PC-9 (cell line): ENCODE measurements at regions not wholly inside any gene's neighbourhood (a gene's known extent, or its start where the extent isn't known, plus 50 kb on each side); places are given as distances from the start of the nearest gene placed in this dataset.

Experiments
- CTCF ChIP-seq: fragments of 200-600 bp; sonication (generic); conservative IDR thresholded peaks from 2 replicates; pipeline ENCODE4 v1.6.1; 2017; ENCODE audit warnings: mixed run types, antibody characterized with exemption, mild to moderate bottlenecking, moderate library complexity
- EZH2 ChIP-seq: fragments of 200-600 bp; sonication (generic); IDR thresholded peaks from 2 replicates; pipeline ENCODE4 v1.8.0; 2017; ENCODE audit warnings: antibody characterized with exemption, low read depth

DNA sequence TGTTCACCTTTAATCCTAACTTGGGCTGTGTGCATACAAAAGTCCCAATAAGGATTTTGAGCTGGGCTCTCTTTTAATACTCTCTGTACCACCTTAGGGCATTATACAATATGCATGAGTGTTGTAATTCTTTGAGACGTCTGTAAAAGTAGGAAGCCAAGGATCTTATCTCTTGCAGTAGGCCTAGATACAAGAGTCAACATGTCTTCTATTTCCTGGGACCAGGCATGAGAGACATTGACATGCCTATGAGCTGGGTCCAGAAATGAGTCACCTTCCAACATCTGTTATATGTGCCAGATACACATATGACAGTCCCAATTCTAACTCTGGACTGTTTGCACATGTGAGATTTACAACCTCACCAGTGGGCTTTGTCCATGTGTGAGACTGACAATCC lies 1911.2 kb downstream of the TP53TG3F start:
- TF ChIP-seq CTCF (no peak), EZH2 (no peak)
